GM12878 (cell line): ENCODE measurements at regions not wholly inside any gene's neighbourhood (a gene's known extent, or its start where the extent isn't known, plus 50 kb on each side); places are given as distances from the start of the nearest gene placed in this dataset.

Experiments used
- ATAC-seq: fragments of 200-7000 bp; cut with Tn5 transposase; 3 replicates; pipeline ENCODE4 v1.9.1; 2020; ENCODE audit warnings: mild to moderate bottlenecking, moderate library complexity
- BruUV-seq: library from RNA; stranded (reverse); fragments of 400-500 nt; replicated peaks from 2 replicates; lab custom pipeline; 2021; lab: Mats Ljungman, UMichigan
- CTCF ChIA-PET: fragments of 300-600 bp; sonication (Branson Sonifier 250); formaldehyde crosslinking; extraction: SDS; loops from one replicate; lab custom pipeline; 2021; ENCODE audit warnings: inconsistent platforms; lab: Yijun Ruan, JAX
- POLR2A ChIA-PET: fragments of 350-600 bp; formaldehyde crosslinking; extraction: SDS; loops from one replicate; lab custom pipeline; 2021; ENCODE audit warnings: inconsistent platforms; lab: Charles Lee
- RAD21 ChIA-PET: fragments of 300-600 bp; sonication (Branson Sonifier 250); formaldehyde crosslinking; loops from one replicate; lab custom pipeline; 2023; ENCODE audit warnings: antibody characterized with exemption; ENCODE audit not compliant: unreplicated experiment; lab: Charles Lee
- SMC1A ChIA-PET: fragments of 300-600 bp; sonication (Branson Sonifier 250); formaldehyde crosslinking; loops from one replicate; lab custom pipeline; 2023; ENCODE audit not compliant: unreplicated experiment, uncharacterized antibody; lab: Charles Lee
- DNase-seq: peaks from one replicate; pipeline ENCODE4 v3.0.0-alpha.2; 2011; ENCODE audit warnings: low read depth, low spot score
- FAIRE-seq: peaks from 3 replicates; lab custom pipeline; 2011; peaks lifted over from hg19 to GRCh38; lab: Jason Lieb, UNC
- H2AFZ ChIP-seq: 2 replicates; pipeline ENCODE4 v1.6.0; 2011; ENCODE audit warnings: low read depth, low read length, control low read depth; ENCODE audit not compliant: control insufficient read depth
- H3K27ac ChIP-seq: 2 replicates; pipeline ENCODE4 v1.5.1; 2011; ENCODE audit warnings: control low read depth; ENCODE audit not compliant: control insufficient read depth, insufficient read depth
- H3K27me3 ChIP-seq, 2 experiments: replicated peaks in 1 of 2; 2 replicates each; pipeline versions ENCODE4 v1.6.0 to v1.6.1; 2011; ENCODE audit warnings: low read length in 1 of 2; ENCODE audit not compliant: control insufficient read depth in 2 of 2, insufficient read depth in 2 of 2
- H3K36me3 ChIP-seq, 2 experiments: 2 replicates each; pipeline ENCODE4 v1.5.1; 2011; ENCODE audit warnings: low read length in 1 of 2; ENCODE audit not compliant: control insufficient read depth in 2 of 2, insufficient read depth in 2 of 2
- H3K4me1 ChIP-seq: 2 replicates; pipeline ENCODE4 v1.6.1; 2011; ENCODE audit warnings: mild to moderate bottlenecking, low read length, moderate library complexity, mixed read lengths; ENCODE audit not compliant: control insufficient read depth, insufficient read depth
- H3K4me2 ChIP-seq: 2 replicates; pipeline ENCODE4 v1.6.0; 2011; ENCODE audit warnings: control low read depth; ENCODE audit not compliant: control insufficient read depth, insufficient read depth
- H3K4me3 ChIP-seq: fragments of 200-600 bp; sonication (generic); 2 replicates; pipeline ENCODE4 v1.5.1; 2016
- H3K79me2 ChIP-seq: 2 replicates; pipeline ENCODE4 v1.6.0; 2011; ENCODE audit warnings: low read length; ENCODE audit not compliant: control insufficient read depth, insufficient read depth
- H3K9ac ChIP-seq: 2 replicates; pipeline ENCODE4 v1.8.0; 2011; ENCODE audit warnings: low read length, control low read depth, mixed read lengths; ENCODE audit not compliant: control insufficient read depth, insufficient read depth
- H3K9me3 ChIP-seq: replicated peaks from 3 replicates; pipeline ENCODE4 v1.5.1; 2011; ENCODE audit warnings: mild to moderate bottlenecking, low read length; ENCODE audit not compliant: control insufficient read depth, insufficient read depth
- H4K20me1 ChIP-seq: 2 replicates; pipeline ENCODE4 v1.6.0; 2011; ENCODE audit not compliant: control insufficient read depth, insufficient read depth
- ASH2L ChIP-seq: fragments of 300-600, 200-600 bp; sonication (generic); IDR thresholded peaks from 2 replicates; pipeline ENCODE4 v1.6.1; 2017; ENCODE audit warnings: low read depth, mild to moderate bottlenecking, borderline replicate concordance
- BACH1 ChIP-seq: fragments of 450-650 bp; IDR thresholded peaks from 2 replicates; pipeline ENCODE4 v1.6.1; 2017; ENCODE audit warnings: mild to moderate bottlenecking, borderline replicate concordance
- BHLHE40 ChIP-seq, 2 experiments: fragments of 450-650 bp in 1 of 2; IDR thresholded peaks; 2 replicates each; pipeline ENCODE4 v1.6.1; 2011 to 2017; ENCODE audit warnings: low read depth in 2 of 2, borderline replicate concordance in 1 of 2, improper control_type of control experiment in 1 of 2, low read length in 1 of 2, mild to moderate bottlenecking in 1 of 2
- CBX5 ChIP-seq: sonication (generic); IDR thresholded peaks from 2 replicates; pipeline ENCODE4 v1.6.1; 2016; ENCODE audit warnings: low read depth, moderate library complexity, mild to moderate bottlenecking, inconsistent platforms
- CHD2 ChIP-seq: IDR thresholded peaks from 2 replicates; pipeline ENCODE4 v1.6.1; 2011; ENCODE audit warnings: low read depth, low read length, improper control_type of control experiment, borderline replicate concordance
- HCFC1 ChIP-seq: fragments of 150-350 bp; IDR thresholded peaks from 2 replicates; pipeline ENCODE4 v1.6.1; 2014; ENCODE audit warnings: low read length
- HDGF ChIP-seq: fragments of 450-650 bp; IDR thresholded peaks from 2 replicates; pipeline ENCODE4 v1.6.1; 2016; ENCODE audit warnings: antibody characterized with exemption
- MAX ChIP-seq: IDR thresholded peaks from 2 replicates; pipeline ENCODE4 v1.6.1; 2012; ENCODE audit warnings: low read depth, low read length, improper control_type of control experiment
- PBX3 ChIP-seq: IDR thresholded peaks from 2 replicates; pipeline ENCODE4 v1.6.1; 2011; ENCODE audit warnings: mild to moderate bottlenecking, low read depth, low read length, moderate library complexity; ENCODE audit not compliant: insufficient replicate concordance
- POLR2A ChIP-seq: IDR thresholded peaks from 2 replicates; pipeline ENCODE4 v1.6.1; 2011; ENCODE audit warnings: low read depth, mild to moderate bottlenecking, low read length
- SIN3A ChIP-seq: IDR thresholded peaks from 2 replicates; pipeline ENCODE4 v1.6.1; 2012; ENCODE audit warnings: low read depth, low read length, improper control_type of control experiment
- ZBTB4 ChIP-seq: fragments of 450-650 bp; formaldehyde crosslinking; IDR thresholded peaks from 2 replicates; pipeline ENCODE4 v1.4.0; 2022; ENCODE audit warnings: mild to moderate bottlenecking, moderate library complexity
- ZBTB40 ChIP-seq: fragments of 450-650 bp; IDR thresholded peaks from 2 replicates; pipeline ENCODE4 v1.6.1; 2016; ENCODE audit warnings: mild to moderate bottlenecking, moderate library complexity, borderline replicate concordance
- WGBS: methylation state at CpG from one replicate; pipeline ENCODE4 v1.1.6; 2016; ENCODE audit warnings: low lambda C conversion rate; ENCODE audit not compliant: insufficient replicate concordance, insufficient coverage; ENCODE audit errors: missing lambda C conversion rate; 5-methylcytosine and 5-hydroxymethylcytosine counted together
- in situ Hi-C: fragments of 300-500 bp; cut with MboI; formaldehyde crosslinking; loops from 9 replicates; pipeline ENCODE4 v1.14.3; 2018; ENCODE audit warnings: mixed read lengths
- intact Hi-C: fragments of 100-400 bp; cut with micrococcal nuclease; formaldehyde crosslinking; loops from one replicate; pipeline ENCODE4 v1.14.2; 2022; ENCODE audit not compliant: unreplicated experiment

GRCh38 chr2:175824243-175824642 is 177.8 kb downstream of the LNPK start:
- POLR2A ChIA-PET: no interaction called here
- CTCF ChIA-PET: no interaction called here
- H2AFZ ChIP-seq: no peak overlapping the region
- RAD21 ChIA-PET: no interaction called here
- H3K4me1 ChIP-seq: no peaks in the 10 kb centered on the region
- 3% methylated on average over 2 of the region's 2 CpGs for WGBS
- no peaks in the 10 kb centered on the region for H3K36me3 ChIP-seq
- no peaks in the 10 kb centered on the region for H3K27me3 ChIP-seq
- SMC1A ChIA-PET: interaction anchor here (0.7 kb wide), 1 partner anchor 217 kb away, joined by 3 read pairs; no protein-coding TSS in a partner anchor
- TF ChIP-seq CBX5: no peak
- TF ChIP-seq PBX3: no peak
- no peak for TF ChIP-seq HDGF
- no peak for TF ChIP-seq BHLHE40 (IDR thresholded peaks at IDR 0.05; ENCODE audit: borderline replicate concordance in 1 of 2, low read depth in 2 of 2, low read length in 1 of 2)
- no peak for TF ChIP-seq ASH2L
- no peak for TF ChIP-seq ZBTB4
- TF ChIP-seq HCFC1: no peak
- TF ChIP-seq POLR2A: no peak
- no peak for TF ChIP-seq SIN3A
- no peak for TF ChIP-seq ZBTB40
- TF ChIP-seq BACH1: no peak
- no peak for TF ChIP-seq CHD2
- no peak for TF ChIP-seq MAX
- TF ChIP-seq, all 136 proteins: peak for 0
- DNase-seq (no peak), ATAC-seq (no peak), FAIRE-seq (no peak)
- no peaks in the 10 kb centered on the region for H4K20me1 ChIP-seq
- BruUV-seq: no TSS peak
- H3K4me2 ChIP-seq: no peak overlapping the region
- no peak overlapping the region for H3K4me3 ChIP-seq
- no peaks in the 10 kb centered on the region for H3K79me2 ChIP-seq
- H3K9ac ChIP-seq: no peak overlapping the region
- intact Hi-C loops: no loop called here
- no peaks in the 10 kb centered on the region for H3K9me3 ChIP-seq
- H3K27ac ChIP-seq: no peak overlapping the region
- in situ Hi-C loops: no loop called here
